ENCODE measurements at regions not wholly inside any gene's neighbourhood (a gene's known extent, or its start where the extent isn't known, plus 50 kb on each side); places are given as distances from the start of the nearest gene placed in this dataset.

DNA sequence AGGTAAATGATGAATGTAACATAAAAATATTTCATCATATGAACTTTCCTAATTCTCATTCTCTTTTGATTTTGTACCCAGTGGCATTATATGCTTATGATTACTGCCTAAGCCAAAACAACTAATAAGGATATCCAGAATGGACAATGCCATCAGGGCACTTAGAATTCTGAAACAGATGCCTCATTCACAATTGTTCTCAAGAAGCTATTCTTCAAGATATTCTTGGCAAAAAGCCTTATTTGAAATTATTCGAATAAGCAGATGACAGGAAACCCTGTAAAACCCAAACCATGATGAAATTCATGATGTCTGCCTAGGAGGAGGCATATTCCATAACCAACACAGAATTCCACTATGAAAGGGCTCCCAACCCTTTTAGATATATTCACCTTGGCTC, 353.2 kb upstream of the TRIB2 start:
- Histone ChIP-seq H3K27ac (ENCODE audit: insufficient read depth, low read depth, low read length) (no peak overlapping the region), H3K36me3 (ENCODE audit: control insufficient read depth in 2 of 2, extremely low read depth in 1 of 2, insufficient read depth in 2 of 2, low read length in 2 of 2) (no peaks in the 10 kb centered on the region), H3K4me1 (ENCODE audit: control insufficient read depth, extremely low read depth, insufficient read depth, low read length) (no peaks in the 10 kb centered on the region), H3K4me3 (replicated peaks in 1 of 3; ENCODE audit: insufficient read depth in 1 of 3, low read depth in 1 of 3, low read length in 3 of 3) (no peak overlapping the region), H3K27me3 (ENCODE audit: control insufficient read depth in 2 of 2, insufficient read depth in 2 of 2, low read length in 2 of 2) (peaks cover 0 to 2% of the 10 kb centered on the region in 2 experiments), H3K9ac (replicated peaks; ENCODE audit: extremely low read depth, insufficient read depth, low read length) (no peak overlapping the region), H3K4me2 (ENCODE audit: insufficient read depth, low read length) (no peak overlapping the region), H3K9me3 (replicated peaks; ENCODE audit: control insufficient read depth, insufficient read depth, low read length) (no peaks in the 10 kb centered on the region), H4K20me1 (replicated peaks; ENCODE audit: control insufficient read depth, extremely low read depth, insufficient read depth, low read length) (no peaks in the 10 kb centered on the region), H2AFZ (ENCODE audit: low read depth, low read length) (no peak overlapping the region), H3K79me2 (ENCODE audit: control insufficient read depth, insufficient read depth, low read length) (no peaks in the 10 kb centered on the region), H3K9me1 (replicated peaks; ENCODE audit: control insufficient read depth, extremely low read depth, insufficient read depth, low read length) (no peaks in the 10 kb centered on the region)
- no peak for FAIRE-seq
- TF ChIP-seq GATA2 (IDR thresholded peaks at IDR 0.05; ENCODE audit: insufficient read depth, insufficient read length, low read depth, low read length) (no peak), POLR2A (IDR thresholded peaks at IDR 0.05; ENCODE audit: low read depth, low read length) (no peak), EZH2 (IDR thresholded peaks at IDR 0.05; ENCODE audit: borderline replicate concordance, low read depth, low read length, severe bottlenecking) (no peak), FOS (IDR thresholded peaks at IDR 0.05; ENCODE audit: borderline replicate concordance, insufficient read depth, low read length) (no peak), POLR2AphosphoS5 (IDR thresholded peaks at IDR 0.05; ENCODE audit: insufficient read depth, low read depth, low read length) (no peak), JUN (IDR thresholded peaks at IDR 0.05; ENCODE audit: borderline replicate concordance, insufficient read depth, insufficient read length, low read depth) (no peak), MYC (IDR thresholded peaks at IDR 0.05; ENCODE audit: low read depth, low read length) (no peak)
- TF ChIP-seq, protein P1, sequence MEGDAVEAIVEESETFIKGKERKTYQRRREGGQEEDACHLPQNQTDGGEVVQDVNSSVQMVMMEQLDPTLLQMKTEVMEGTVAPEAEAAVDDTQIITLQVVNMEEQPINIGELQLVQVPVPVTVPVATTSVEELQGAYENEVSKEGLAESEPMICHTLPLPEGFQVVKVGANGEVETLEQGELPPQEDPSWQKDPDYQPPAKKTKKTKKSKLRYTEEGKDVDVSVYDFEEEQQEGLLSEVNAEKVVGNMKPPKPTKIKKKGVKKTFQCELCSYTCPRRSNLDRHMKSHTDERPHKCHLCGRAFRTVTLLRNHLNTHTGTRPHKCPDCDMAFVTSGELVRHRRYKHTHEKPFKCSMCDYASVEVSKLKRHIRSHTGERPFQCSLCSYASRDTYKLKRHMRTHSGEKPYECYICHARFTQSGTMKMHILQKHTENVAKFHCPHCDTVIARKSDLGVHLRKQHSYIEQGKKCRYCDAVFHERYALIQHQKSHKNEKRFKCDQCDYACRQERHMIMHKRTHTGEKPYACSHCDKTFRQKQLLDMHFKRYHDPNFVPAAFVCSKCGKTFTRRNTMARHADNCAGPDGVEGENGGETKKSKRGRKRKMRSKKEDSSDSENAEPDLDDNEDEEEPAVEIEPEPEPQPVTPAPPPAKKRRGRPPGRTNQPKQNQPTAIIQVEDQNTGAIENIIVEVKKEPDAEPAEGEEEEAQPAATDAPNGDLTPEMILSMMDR (IDR thresholded peaks at IDR 0.05; ENCODE audit: extremely low read depth in 1 of 2, insufficient read depth in 1 of 2, low read depth in 1 of 2, low read length in 2 of 2), result no peak
- TF ChIP-seq, protein P2, sequence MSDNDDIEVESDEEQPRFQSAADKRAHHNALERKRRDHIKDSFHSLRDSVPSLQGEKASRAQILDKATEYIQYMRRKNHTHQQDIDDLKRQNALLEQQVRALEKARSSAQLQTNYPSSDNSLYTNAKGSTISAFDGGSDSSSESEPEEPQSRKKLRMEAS (IDR thresholded peaks at IDR 0.05; ENCODE audit: insufficient read depth, insufficient read length), result no peak
- no peak for DNase-seq (ENCODE audit: low read depth, low spot score)
- dilution Hi-C loops (cut with MboI; ENCODE audit: extremely low pct_ligation_motif_present, low sequenced_read_pairs), result no loop called here
- ChIA-PET POLR2A (no interaction called here), CTCF (interaction anchor here (1.1 to 1.5 kb wide), 3 partner anchors 12 to 643 kb away, joined by 3 read pairs; no protein-coding TSS in a partner anchor)
- intact Hi-C loops (cut with micrococcal nuclease), result no loop called here
- BruUV-seq (replicated peaks), result no TSS peak

All from endothelial cell of umbilical vein (primary cell).